GM18861 (cell line): ENCODE measurements at regions not wholly inside any gene's neighbourhood (a gene's known extent, or its start where the extent isn't known, plus 50 kb on each side); places are given as distances from the start of the nearest gene placed in this dataset.
"Not testable (repeated sequence)": the region's sequence is repeated elsewhere in the genome, so short reads cannot be mapped to it uniquely, and the experiment has no call there.

Experiments
- ATAC-seq: cut with Tn5 transposase; IDR thresholded peaks from one replicate; pipeline ENCODE4 v1.9.1; 2021; ENCODE audit not compliant: unreplicated experiment

DNA sequence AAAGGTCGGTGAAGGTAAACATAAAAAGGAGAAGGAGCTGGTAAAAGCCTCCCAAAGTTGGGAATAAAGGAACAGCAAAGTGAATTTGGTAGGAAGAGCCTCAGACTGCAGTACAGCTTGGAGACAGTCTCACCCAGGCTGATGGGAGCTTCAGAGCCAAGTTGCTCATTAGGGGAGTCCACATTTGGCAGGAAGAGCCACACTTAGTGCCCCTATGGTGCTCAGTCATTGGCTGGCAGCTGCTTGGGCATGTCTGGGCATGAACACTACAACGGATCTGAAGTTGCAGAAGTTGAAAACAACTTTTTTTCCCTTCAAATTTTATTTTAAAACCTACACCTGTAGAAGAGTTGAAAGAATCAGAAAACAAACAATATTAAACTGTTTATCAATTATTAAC, 2497.3 kb downstream of the ARAP2 start:
- ATAC-seq: peak; percentile 70

DNA sequence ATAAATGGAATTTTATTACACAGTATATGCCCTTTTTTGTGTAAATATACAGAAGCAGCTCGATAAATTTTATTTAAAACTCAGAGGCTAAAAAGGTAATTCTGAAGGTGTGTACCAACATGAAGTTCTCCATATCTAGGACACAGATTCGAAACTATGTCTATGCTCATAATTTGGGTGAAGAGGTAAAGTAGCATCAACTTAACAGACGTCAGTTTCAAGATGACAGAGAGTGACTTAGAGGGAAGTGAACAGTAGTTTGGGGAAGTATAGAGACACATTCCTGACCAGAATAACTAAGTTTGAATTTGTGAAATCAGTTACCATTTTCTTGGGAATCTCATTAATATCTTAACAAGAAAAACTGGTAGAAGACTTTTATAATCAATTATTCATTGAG, 2493.3 kb downstream of the ARAP2 start:
- no peak for ATAC-seq

DNA sequence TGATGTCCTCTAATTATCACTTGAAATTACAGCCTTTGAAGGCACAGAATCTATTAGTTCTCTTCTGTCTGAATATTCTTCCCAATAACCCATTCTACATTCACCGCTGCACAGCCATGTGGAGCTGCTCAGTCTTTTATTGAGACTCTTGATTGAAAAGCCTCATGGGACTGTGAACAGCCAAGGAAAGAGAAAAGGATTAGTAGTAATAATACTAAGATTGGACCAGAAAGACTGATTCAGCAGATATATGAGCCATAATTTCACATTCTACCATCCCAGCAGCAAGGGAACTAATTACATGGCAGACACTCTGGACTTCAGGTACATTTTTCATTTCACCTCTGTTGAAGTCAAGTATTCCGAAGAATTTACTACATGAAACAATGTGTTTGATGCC, 2471.7 kb downstream of the ARAP2 start:
- no peak for ATAC-seq

DNA sequence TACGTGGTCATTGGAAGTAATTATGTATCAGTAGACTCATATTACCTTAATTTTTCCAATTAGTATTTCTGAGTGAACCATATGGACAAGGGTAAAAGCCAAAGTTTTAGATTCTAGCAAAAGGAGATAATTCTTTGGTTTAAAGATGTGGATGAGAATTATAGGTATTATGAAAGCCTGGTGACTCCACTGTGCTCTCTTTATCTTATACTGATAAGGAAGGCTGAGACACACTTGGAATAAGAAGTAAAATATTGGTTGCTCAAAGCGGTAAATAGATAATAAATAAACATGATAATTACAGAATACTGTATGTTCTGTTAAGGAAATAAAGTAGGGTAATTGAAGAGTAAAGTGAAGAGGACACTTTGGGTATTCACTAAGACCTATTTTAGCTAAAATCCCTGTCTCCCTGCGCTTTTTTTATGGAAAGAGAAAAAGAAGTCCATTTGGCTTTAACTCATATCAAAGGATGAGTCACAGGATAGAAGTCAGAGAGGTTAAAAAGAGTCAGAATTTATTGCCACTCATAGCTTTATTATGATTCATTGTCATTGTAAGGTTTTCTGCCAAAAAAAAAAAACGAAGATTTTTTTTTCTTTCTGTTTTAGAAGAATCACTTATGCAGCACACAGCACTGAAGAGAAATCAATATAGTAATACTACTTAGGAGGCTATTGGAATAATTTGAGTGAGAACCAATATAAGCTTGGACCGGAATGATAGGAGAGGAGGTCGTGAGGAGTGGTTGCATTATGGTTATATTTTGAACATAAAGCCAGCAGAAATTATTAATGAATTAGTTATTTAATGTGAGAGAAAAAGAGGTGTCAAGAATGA, 2463.1 kb downstream of the ARAP2 start:
- no peak for ATAC-seq

DNA sequence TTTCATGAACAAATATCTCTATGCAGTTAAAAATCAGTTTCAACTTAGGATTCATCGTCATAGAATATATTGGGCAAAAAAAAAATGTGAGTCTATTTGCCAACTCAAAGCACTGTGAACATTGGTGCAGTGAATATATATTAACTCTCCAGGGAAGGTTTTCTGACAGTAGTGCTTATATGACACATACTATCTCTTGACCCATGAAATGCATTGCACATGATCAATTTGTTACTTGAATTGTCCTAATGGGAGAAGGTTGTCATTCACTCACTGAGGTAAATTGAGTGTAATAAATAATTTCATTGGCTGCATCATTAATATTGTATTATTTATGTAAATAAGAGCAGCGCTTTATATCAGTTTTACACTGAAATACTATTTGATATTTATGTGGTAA, 2458.5 kb downstream of the ARAP2 start:
- no peak for ATAC-seq

DNA sequence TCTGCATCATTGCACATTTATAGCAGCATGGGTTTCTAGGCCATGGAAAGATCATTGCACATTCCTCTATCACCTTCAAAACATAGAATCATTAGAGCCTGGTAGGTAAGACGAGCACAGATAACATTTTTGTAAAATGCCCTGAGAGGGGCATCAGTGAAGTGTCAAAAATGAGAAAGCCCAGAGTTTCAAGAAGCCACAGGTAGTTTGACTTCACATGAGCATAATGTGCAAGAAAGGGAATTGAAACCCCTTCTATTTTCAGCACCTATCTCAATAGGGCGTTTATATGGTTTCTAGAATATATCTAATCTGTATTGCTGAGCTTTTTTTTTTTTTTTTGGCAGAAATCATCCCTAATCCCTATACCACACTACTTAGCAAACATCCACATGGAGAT, 2441.7 kb downstream of the ARAP2 start:
- no peak for ATAC-seq

DNA sequence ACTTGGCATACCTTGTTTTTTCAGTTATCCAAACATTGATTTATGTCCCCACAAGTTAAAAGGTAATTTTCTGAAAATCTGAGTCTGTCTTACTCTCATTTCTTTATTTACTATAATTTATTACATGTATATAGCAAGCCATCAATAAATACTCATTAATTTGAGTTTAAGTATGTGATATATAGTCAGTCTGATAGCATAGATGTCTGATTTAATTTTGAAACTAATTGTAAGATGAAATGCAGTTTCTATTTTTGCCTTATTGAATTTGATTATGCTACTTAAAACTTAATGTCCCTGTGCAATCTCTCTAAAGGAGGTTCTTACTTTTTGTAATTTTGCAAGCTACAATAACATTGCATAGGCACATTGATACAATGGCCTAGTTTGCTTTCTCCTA, 2418.6 kb downstream of the ARAP2 start:
- no peak for ATAC-seq

DNA sequence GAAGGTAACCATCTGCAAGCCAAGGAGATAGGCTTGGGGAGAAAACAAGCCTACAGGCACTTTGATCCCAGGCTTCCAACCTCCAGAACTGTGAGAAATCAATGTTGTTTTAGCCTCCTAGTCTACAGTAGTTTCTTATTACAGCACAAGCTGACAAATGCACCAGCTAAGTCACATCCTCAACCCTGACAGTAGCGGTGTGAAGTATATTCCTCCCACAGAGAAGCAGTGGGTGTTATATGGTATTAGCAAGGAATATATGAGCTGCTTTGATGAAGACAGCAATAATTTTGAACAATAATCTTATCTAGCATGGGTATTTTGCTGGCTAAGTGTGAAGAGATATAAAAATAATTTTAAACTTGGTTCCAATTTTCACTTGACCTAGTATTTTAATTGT, 2415.0 kb downstream of the ARAP2 start:
- ATAC-seq: not testable (repeated sequence)

DNA sequence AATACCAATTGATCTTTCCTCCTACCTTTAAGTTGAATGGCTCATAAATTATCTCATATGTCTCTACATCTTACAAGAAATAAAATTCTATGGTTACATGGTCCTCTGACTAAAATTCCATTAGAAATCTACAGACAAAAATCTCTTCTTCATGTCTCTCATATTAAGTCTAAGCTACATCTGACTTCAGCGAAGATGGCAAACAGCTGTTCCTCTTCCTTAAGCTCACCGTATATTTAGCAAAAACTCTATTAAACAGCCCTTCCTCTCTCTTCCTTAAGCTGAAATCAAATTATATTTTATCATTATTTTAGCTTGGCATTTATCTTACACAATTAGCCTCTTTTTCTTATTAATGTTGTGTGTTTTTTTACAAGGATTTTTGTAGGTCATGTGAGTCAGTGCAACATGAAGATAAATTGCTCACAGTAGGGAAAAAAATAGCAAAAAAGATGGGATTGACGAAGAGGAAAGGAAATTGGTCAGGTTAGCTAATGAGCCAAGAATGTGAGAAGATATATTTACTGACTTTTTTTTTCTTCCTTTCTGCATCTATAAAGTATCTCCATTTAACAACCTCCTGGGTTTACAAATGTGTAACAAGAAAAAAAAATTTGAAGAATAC, 2412.8 kb downstream of the ARAP2 start:
- ATAC-seq: no peak

DNA sequence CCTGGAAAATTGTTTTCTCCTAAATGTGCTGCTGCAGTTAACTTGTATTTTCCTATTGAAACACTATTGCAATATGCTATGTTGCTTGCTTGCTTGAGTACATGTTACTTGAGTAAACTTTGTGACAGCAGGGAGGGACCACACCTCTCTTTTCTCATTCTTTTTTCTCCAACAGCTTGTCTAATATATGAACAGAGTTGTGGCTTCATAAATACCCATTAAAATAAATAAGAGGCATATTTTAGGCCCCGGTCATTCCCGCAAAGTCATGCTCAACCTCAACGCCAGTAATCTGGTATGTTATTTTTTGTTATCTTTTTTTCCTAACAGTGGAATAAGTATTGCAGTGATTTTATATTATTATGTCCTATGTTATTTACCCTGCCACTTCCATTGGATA, 2408.6 kb downstream of the ARAP2 start:
- not testable (repeated sequence) for ATAC-seq

DNA sequence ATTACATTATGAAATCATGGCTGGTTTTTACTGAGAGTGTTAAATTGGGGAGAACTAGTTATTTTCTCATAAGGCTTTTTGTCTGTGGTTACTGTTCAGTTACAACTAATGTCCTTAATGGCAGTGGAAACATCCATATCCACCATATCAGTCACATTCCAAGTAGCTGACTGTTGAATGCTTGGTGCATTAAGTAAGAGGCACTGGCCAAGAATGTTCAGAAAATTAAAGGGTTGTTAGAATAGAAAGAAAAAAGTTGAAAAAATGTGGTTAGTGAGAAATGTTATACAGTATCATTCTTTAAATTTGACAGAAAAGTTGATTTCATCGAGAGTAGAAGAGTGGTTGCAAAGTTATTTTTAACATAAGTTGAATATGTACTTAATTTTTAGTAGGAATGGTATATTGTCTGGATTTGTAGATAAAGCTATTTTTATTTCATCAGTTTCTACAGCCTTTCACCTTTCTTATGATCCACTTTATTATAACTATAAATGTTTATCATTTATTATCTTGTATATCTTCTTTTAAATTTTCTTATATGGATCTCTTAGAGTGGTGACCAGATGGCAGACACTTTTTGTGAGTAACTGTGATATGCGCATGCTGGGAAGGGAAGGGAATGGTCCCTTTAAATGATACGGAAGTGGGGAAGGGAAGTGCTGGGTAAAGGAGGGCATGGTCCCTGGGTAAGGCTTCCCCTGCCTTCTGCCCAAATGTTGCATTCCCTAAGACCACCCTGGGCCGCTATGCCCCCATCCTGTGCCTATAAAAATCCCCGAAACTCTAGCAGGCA, 2407.1 kb downstream of the ARAP2 start:
- no peak for ATAC-seq

DNA sequence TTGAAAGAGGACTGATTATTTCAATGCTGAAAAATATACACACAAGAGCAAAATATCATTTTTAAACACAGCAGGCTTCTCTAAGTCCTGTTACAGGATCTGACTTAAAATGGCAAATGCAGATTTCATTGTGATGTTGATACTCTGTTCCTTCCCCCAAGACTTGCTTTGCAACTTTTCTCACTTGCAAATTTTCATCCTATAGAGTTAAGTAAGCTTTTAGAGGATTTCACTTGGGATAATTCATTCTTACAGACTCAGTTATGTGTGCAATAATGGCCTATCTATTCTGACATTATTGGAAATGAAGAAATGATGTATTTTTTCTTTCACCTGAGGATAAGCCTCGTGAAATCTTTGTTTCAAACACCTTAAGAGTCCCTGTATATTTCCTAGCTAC, 2403.2 kb downstream of the ARAP2 start:
- ATAC-seq: no peak

DNA sequence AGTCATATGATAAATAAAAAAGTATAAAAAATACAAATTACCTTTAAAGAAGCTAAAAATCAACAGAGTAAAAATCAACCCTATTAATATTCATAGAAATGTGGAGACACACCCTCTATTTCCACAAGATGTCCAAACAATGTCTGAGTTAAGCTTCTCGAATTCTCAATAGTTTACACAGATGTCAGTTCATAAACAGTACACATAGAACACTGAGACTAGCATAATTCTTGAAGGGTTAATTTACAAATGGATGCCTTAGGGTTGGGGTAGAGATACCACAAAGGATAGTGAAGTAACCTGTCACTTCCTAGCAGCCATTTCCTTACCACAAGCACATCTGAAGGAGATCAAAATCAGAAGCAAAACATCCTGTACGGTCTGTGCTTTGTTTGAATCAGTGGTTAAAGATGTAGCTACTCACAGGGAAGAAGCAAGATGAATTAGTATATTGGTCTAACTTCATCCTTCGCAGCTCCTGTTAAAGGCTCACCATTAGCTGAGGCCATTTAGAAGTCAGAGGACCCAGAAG, 2393.9 kb downstream of the ARAP2 start:
- ATAC-seq: no peak

DNA sequence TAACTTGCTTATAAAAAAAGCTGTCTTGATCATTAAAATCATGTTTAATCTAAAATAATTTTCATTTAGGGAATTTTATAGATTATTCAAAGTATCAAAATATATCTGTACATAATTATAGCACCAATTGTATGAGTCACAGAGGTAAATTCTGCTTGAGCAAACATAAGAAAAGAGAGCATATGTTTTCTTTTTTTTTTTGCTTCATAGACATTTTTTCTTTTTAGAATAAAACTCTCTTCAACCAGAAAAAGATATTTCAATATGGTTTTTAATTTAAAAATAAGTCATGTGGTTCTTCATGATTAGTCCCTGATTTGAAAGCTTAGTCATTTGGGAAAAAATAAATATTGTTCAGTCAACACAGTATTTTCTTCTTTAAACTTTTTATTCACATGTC, 2390.6 kb downstream of the ARAP2 start:
- ATAC-seq: not testable (repeated sequence)

DNA sequence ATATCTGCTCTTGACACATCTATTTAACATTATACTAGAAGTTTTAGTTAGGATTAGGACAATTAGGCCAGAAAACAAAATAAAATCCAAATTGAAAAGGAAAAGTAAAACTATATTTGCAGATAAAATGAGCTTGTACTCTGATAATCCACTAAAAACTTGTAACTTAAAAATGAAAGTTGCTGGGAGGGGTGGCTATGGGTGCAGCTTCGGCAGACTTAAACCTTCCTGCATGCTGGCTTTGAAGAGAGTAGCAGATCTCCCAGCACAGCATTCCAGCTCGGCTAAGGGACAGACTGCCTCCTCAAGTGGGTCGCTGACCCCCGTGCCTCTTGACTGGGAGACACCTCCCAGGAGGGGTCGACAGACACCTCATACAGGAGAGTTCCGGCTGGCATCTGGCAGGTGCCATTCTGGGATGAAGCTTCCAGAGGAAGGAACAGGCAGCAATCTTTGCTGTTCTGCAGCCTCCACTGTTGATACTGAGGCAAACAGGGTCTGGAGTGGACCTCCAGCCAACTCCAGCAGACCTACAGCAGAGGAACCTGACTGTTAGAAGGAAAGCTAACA, 2379.9 kb downstream of the ARAP2 start:
- no peak for ATAC-seq

DNA sequence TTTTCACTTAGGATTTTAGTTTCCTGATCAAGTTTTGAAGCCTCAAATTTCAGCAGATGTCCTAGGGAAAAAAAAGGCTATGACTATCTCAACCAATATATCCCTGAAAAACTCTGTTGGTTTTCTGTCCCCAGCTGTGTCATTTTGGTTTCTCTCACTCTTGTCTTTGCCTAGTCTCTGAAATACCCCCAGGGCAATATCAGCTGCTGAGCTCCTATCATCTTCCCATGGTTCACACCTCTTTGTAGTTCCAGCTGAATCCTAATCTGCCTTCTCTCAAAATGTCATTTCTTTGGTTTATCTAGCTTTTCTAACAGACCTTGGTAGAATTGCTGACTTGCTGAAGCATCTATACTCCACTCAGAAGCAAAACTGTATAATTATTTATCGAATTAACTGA, 2370.5 kb downstream of the ARAP2 start:
- no peak for ATAC-seq

DNA sequence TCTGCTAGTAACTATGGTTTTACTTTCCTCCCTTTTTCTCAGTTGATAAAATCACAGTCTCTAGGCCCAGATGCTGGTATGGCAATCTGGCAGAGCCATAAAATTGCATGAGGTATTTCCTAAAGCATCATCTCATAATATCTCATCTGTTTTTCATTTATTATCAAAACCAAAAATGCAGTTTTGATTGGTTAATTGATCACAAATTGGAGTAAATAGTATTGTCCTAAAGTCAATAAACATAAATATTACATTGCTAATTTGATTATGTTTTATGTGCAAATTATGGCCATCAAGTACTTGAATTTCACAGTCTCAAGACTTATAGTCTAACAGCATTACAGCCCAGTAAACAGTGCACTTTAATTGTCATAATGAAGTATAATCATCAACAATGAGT, 2365.6 kb downstream of the ARAP2 start:
- no peak for ATAC-seq

DNA sequence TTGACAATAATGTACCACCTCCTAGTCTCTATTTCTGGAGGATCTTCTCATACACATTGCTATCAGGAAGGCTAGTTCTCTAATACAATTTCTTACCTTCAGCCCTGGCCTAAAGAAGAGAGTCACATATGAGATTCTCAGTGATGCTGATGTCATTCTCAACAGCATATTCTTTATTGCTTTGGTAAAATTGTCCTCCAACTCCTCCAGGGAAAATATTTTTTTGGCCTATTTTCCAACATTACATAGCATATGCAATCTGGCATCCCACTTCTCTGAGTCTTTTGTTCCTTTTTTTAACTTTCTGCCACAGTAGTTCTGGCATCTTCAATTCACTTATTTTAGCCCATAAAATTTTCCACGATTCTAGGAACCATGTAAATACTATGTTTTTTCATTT, 2363.1 kb downstream of the ARAP2 start:
- ATAC-seq: no peak

DNA sequence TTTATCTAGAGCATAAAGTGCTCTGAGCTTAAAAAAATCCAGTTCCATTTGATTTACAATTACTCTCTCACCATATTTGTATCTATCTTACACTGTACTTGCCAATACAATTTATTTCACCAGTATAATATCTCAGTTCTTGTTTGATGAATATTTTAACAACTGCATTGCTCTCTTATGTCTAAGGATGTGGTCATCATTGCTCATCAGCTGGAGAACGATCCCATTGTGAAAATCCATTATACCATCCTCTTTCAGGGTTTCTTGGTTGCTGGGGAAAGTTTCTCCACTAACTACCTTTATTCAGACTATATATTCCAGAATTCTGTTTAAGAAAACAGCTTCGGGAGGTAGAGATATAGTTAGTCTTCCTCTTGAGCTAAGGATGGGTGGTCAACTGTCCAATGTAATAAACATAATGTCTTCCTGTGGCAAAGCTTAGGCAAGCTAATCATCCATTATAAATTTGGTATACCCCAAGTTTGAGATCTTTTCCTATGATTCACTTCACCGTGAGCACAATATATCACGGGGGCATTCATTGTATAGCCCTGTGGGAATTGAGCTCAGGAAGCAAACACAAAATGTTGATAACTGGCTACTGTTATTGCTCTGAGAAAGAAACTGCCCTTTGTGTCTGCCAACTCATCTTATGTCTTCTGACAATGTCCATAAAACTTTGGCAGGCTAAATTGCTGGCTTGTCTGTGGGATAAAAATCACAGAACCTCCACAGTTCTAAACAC, 2361.9 kb downstream of the ARAP2 start:
- no peak for ATAC-seq

DNA sequence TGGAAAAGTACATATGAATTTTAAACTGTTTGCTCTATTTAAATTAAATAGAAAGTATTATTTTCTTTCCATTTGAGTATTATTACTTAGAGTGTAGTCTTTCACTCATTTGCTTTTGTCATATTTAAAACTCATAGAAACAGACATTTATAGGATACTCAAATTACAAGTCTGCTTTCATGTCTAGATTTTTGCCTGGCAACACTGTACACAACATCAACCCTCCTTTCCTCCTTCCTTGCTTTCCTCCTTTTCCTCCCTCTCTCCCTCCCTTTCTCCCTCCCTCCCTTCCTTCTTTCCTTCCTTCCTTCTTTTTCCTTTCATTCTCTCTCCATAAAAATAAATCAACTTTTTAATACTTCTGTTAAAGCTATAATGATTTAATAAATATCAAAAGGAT, 2361.2 kb downstream of the ARAP2 start:
- no peak for ATAC-seq

DNA sequence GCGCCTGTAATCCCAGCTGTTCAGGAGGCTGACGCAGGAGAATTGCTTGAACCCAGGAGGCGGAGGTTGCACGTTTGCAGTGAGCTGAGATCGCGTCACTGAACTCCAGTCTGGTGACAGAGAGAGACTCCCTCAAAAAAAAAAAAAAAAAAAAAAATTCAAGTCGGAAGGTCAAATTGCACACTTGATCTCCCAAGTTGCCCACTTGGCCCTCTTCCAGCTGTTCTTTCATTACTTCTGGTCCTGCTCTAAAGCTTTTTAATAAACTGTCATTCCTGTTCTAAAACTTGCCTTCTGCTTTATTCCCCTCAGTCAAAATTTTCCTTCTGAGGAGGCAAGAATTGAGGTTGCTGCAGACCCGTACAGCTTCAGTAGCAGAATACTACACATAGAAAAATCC, 2358.0 kb downstream of the ARAP2 start:
- ATAC-seq: no peak
